HG02759 (cell line): ENCODE measurements at regions not wholly inside any gene's neighbourhood (a gene's known extent, or its start where the extent isn't known, plus 50 kb on each side); places are given as distances from the start of the nearest gene placed in this dataset.
A peak's percentile ranks its signal among the peaks of the same experiment; 100 is the strongest.

ENCODE experiments used
- ATAC-seq: cut with Tn5 transposase; IDR thresholded peaks from one replicate; pipeline ENCODE4 v1.9.1; 2021; ENCODE audit warnings: mild to moderate bottlenecking, moderate library complexity; ENCODE audit not compliant: unreplicated experiment

DNA sequence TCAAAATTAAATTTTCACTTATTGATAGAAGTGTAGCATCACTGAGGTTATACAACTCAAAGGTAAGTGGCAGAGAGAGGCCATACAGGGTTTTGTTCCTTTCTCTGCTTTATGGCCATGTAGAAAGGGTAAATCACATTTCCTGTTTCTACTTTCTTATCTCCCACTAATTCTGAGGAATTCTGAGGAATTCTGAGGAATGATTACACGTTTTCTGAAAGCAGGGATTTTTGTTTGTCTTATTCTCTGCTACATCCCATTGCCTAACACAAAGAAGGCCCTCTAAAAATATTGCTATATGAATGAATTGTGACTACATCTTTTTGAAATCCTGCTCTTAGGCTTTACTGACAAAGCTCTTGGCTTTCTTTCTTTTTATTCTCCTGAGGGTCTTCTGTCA is 516.9 kb upstream of the ZNF608 start:
- no peak for ATAC-seq

DNA sequence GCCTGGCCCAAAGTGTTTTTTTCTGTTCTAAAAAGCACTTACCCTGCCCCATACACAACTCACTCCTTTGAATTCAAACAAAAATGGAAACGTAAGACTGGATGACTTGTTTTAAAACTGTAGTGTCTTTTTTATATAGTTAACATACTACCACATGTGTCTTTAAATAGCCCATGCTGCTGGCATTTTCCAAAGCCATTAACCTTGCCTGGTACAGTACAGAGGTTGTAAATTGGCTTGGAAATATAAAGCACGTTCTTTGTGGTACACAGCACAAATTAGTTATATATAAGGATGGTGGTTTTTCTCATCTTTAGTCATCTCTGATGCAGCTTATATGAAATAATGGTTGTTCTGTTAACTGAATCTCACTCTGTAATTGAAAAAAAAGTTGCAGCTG is 519.7 kb upstream of the ZNF608 start:
- no peak for ATAC-seq

DNA sequence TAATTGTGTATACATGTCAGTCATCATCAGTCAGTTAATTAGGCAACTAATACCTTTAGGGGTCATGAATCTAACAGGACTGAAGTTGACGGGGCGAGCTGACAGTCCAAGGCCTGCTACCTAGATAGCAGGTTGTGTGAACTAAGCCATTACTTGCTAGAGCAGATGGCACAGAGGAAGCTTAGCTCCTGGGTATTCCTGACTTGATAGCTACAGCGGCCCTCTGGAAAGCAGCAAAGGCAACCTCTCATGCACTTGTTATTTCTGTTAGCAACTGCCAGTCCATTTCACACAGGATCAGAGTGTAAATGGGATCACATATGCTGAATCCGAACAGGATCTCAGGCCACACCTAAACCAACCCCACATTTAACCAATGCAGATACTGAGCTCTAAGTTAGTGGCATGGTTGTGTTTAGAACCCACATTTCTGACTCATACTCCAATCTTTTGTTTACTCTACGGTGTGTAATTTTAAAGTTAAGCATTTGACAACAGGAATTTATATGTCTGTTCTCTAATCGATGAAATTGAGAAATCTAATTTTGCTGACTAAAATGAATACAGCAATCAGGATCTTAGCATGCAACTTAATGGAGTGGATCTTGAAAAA is 521.3 kb upstream of the ZNF608 start:
- ATAC-seq, result no peak

DNA sequence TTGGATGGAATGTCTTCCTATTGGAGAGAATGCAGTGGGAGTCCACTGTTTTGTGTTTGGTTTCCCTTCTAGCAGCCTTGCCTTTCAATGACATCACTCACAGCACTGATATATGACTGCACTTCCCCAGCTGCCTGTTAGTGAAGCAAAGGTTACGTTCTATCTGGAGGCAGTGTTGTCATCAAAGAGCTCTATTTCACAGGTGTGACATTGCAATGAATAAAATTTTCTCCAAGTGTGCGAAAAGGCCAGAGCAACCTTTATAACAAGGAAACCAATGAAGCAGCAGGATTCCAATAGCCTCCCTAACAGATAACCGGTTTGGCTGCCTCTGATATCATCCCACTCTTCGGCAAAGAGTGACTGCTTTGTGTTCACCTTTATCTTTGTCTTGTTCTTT is 523.5 kb upstream of the ZNF608 start:
- no peak for ATAC-seq

DNA sequence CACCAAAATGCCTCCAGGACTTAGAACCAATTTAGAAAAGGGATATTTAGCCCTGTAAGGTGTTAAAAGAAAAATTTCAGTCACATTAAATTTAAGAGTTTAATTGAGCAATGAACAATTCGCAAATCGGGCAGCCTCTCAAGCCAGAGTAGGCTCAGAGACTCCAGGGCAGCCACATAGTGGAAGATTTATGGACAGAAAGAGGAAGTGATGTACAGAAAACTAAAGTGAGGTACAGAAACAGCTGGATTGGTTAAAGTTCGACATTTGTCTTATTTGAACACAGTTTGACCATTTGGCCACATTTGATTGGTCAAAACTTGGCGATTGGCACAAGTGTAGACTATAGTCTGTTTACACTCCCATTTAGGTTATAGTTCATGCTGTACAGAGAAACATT is 525.9 kb upstream of the ZNF608 start:
- peak; percentile 42 for ATAC-seq

DNA sequence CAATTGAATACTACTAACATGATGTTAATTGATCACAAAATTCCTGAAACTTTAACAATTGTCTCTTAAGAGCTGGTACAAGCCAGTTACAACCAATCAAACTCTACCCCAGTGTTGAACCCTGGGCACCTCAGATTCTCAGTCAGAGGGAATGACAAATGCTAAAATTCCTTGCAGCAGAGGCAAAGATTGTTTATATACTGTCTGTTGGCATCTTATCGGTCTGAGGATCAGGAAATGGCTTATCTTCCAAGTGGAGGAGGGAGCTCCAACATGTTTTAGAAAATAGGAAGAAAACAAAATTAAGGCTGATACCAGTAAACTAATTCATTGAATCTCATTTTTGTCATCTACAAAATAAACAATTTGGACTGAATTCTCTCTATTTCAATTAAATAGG is 527.8 kb upstream of the ZNF608 start:
- no peak for ATAC-seq

DNA sequence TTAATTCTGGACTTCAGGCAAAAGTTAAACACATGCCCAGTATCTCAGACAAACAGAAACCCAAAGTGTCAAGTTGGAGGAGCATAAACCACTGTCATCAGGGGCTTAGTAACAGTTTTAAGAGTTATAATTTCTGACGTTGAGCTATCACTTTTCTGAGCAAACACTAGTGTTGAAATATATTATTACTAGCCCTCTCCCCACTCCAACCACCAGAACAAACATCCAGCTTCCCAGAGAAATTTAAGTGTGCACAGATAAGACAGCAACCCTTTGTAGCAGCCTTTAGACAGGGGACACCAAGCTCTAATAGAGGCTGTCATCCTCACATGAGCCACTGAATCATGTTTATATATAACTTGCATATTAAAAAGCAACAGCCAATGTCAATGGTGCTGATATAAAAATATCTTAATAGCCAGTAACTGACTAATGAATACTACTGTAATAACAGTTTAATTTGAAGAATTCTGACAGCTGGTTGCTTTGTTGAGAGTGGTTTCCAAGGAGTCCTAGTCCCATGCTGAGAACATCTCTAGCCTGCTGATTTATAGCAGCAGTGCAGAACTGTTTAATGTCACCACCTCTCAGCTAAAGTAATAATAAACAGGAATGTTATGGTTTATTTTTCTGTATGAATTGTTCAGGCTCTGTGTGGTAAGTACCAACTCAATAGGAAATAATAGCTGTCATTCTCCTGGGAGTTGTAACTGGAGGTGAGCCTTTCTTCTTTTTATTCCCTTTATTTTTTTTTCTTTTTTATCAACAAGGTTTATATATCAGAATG is 528.7 kb upstream of the ZNF608 start:
- no peak for ATAC-seq

DNA sequence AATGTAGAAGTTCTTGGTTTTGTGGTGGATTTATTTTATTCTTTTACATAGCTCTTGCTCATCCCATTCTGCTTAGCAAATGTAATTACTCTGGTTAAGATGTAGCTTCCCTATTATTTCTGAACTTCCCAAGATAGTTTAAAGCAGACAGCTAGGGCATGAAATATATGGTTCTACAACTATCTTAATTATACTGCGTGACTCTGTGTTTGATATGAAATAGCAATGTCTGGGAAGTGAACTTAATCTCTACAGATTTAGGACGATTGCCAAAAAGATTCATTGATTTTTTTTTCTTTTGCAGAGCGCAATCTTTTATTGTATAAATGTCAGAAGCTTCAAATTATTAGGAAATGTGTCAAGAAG is 529.3 kb upstream of the ZNF608 start:
- ATAC-seq, result no peak

DNA sequence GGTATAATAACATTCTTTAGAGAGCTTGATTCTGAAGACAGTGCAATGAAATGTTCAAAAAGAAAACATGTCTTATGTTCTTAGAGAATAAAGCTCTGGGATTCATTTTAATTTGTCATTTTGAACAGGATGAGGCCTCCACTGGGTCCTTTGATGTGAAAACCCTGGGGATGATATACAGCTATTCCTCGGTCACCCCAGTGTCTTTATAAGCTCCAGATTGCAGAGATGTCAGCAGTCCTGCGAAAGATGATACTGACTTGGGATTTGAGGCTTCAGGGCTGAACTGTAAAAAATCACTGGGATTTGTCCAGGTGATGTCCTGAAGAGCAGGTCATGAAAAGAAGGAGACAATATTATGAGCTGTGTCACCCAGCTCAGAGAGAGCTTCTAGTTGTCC is 529.7 kb upstream of the ZNF608 start:
- no peak for ATAC-seq

DNA sequence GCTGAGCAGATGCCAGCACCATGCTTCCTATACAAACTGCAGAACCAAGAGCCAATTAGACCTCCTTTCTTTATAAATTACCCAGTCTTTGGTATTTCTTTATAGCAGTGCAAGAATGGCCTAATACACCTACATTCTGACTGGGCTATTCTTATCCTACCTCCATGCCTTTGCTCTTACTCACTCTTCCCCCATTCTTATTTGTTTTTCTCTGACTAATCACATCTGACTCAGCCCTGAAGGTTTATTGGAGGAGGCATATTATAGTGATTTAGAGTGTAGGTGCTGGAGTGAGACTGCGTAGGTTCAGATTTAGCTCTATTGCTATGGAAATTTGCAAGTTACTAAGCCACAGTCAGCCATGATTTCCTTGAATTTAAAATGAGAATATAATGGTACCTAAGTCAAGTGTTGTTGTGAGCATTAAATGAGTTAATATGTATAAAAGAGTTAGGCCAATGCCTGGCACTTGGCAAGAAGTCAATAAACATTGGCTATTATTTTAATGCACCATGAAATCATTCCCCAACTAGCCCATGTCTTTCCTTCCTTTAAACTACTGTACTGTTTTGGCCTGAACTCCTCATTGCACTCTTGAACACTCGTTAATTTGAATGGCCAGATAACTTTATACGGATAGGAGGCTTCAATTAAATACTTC is 531.2 kb upstream of the ZNF608 start:
- ATAC-seq, result no peak

DNA sequence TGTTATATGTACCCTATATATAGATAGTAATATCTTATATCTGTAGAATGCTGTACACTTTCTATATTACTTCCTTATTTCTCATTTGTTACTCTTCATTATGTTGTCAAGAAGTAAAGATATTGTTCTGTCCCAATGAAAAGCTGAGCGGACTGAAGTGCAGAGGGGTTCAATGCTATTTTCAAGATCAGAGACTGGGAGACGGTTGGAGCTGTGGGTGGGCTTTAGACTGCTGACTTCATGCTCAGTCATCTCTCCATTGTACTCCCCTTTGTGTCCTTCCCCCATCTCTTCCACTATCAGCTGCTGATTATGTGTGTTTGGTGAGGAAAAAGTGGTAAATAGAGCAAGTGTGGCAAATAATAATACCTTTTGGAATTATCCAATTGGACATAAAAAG is 532.3 kb upstream of the ZNF608 start:
- no peak for ATAC-seq

DNA sequence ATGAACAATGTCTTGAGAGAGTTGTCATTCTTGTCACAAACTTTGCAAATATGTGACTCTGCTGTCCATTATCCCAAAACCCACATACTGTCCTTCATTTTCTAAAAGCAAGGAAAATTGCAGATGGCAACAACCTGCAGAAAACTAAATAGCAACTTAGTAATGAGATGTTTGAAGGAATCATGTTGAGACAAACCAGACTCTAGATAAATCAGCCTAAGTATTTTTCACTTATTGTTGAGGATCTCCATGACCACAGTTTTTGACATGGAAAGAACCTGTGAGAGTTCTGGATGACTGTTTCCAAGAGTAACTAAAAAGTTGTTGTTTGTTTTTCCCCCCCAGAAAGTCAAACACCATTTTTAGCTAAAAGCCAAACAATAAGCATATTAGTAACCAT is 535.2 kb upstream of the ZNF608 start:
- no peak for ATAC-seq

DNA sequence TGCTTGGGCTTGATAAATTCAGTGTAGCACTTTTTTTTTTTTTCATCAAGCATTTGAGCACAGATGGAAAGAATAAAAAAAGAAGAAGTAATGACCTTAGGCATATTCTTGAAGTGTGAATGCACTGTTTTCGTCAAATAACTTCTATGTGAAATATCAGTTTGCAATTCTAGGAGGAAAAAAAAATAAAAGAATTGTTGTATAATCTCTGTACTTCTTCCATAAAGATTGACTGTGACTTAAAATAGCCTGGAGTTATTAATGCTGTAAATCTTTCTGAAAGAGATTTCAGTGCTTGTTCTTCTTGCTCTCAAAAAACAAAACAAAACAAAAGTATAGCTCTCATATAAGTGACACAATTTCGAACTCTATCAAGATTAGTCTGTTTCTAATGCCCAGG is 536.9 kb upstream of the ZNF608 start:
- ATAC-seq, result no peak

DNA sequence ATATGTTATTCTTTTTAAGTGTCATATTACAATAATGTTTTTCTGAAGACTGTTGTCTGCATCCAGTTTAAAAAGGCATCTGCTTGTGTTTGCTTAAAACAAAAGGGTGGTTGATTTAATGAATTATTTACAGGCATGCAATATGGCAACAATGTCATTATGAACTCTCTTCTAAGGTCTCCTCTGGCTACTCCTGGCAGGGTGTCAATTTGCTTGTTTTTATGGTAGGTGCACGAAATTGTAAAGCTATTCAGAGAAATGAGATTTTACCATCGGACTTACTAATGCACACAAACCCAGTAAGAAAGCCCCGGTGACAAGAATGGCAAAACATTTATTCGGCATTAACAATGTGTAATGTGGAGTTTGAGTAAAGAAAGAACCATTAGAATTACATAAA is 539.8 kb upstream of the ZNF608 start:
- ATAC-seq, result no peak

DNA sequence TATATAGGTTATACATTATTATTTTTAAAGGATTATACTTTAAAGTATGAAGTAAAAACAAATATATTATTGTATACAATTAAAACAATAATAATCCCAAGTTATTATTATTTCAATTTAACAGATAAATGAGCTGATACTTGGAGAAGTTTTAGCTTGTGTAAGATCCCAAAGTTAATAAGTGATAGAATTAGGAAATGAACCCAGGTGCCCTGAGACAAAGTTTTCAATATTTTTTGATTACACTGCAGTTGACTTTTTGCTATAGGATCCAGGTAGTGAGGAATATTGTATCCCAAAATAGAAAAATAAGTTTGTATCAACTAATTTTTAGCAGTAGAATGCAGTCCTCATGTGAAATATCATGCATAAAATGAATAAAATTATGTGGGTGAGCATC is 543.2 kb upstream of the ZNF608 start:
- ATAC-seq, result no peak

DNA sequence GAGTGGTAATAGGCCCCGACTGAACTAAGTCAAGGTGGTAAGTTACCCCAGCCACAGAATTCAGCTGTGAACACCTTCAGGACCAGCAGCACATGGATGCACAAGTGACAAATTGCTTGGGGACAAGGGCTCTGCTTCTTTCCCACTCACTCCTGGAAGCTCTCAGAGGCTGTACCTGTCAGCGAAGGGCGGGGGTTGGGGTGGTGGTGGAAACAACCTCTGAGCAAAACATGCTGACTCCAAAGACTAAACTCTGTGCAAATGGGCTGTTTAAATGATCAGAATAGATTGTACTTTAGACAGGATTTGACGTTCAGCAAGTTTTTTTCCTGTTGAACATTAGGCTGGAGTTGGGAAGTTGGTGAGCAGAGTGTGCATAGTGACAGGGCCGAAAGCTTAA is 544.5 kb upstream of the ZNF608 start:
- ATAC-seq, result no peak

DNA sequence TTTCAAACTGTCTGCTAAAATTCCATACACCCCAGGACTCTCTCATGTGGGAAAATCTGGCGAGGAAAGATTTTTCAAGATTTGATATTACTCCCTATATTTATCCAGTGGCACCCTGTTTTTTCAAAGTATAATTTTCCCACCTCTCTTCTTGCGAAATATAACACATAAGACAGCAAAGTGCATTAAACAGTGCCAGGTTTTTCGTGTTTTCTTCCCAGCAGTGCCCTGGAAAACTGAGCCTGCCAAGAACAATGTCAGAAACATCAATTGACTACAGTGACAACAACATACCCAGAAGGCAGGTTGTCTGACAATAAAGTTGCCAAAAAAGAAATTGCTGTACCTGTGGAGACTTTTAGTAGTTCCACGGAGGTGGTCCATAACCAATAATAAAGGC is 545.0 kb upstream of the ZNF608 start:
- ATAC-seq, result no peak

DNA sequence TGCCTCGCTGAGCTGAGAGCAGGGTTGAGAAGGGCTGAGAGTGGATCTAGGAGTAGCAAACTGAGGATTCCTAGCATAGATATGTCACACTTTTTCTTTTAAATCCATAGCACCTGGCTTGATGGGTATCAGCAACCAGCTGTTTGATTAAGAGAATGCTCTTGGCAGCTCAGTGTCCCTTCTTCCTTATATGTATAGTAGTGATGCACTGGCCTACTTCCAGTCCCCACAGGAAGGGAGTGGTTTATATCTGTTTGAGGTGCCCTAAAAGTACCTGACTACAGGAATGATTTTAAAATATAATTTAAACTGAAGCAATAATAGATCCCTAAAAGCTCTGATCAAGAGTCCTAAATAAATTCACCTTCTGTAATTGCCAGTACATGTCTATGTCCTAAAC is 546.8 kb upstream of the ZNF608 start:
- ATAC-seq, result no peak

DNA sequence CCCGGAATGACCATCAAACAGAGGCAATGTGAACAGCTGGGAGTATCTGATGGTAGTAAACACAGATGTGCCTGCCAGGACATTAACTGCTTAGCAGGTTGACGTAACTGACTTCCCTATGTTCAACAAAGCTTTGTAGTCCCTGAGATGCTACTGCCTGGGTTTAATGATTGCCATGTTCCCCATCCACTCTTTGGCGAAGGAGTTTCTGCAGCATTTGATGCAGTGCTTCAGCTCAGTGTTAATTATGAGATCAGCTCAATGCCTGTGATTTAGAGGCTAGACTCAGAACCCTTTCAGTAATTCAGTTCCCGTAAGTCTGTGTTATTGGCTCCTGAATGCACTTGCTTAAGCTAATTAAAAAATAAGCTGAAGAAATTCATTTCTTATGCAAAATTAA is 547.3 kb upstream of the ZNF608 start:
- no peak for ATAC-seq

DNA sequence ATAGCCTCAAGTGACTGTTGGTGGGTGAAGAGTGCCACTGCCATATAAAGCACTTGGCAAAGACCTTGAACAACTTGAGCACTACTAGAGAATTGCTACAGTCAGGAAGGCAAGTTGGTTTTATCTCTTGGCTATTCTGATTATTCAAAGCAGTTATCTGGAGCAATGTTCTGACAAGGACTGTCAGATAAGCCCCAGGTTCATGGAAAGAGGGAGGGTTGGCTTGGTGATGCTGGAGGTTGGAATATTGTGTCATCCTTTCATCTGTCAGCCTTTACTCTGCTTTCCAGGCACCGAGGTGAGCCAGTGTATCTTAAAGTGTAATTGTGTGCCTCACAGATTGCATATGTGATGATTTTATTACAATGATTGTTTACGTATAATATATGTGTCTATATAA is 548.4 kb upstream of the ZNF608 start:
- no peak for ATAC-seq

DNA sequence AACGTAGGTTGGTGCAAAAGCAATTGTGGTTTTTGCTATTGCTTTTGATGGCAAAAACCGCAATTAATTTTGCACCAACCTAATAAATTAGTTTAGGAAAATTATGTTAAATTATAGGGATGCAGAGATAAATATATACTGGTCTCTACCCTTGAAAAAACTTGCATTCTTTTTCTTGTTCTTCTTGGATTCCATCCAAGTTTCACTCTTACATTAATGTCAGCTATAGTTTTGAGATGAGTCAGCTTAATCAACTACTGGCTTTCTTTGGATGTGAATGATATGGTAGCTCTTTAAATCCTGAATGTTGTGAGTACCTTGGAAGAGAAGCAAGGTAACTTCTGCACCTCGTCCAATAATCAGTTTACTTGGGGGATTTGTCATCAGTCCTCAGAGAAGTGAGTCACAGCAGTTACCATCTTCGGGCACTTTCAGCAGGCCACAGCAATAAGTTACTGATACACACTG is 549.0 kb upstream of the ZNF608 start:
- no peak for ATAC-seq

DNA sequence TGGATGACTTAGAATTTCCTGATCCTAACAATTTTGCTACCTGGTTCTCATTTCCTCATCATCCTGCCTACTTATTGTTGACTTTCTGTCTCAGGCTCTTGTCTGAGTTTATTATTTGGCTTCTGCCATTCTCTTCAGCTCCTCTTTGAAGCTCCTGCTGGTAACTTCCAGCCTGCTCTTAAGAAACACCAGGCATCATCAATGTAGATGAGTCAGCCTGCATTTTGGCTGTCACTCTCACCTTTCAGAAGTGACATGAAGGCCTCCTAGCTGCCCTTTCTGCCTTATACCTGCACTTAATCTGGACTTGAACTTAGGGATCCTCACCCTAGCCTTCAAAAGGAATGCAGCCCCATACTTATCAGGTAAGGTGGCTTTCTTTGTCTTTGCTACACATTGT is 551.8 kb upstream of the ZNF608 start:
- ATAC-seq, result no peak
